ENCODE measurements at regions not wholly inside any gene's neighbourhood (a gene's known extent, or its start where the extent isn't known, plus 50 kb on each side); places are given as distances from the start of the nearest gene placed in this dataset.

- no peaks in the 10 kb centered on the region for H3K36me3 ChIP-seq (ENCODE audit: control insufficient read depth, insufficient read depth, low read length)
- H3K27me3 ChIP-seq (ENCODE audit: control insufficient read depth, insufficient read depth, low read length, poor library complexity, severe bottlenecking) = no peaks in the 10 kb centered on the region
- 100% methylated on average over 1 of the region's 1 CpG; no CpG with 5 or more reads in 1 of the 2 experiments for WGBS, 2 experiments
- H3K4me3 ChIP-seq (ENCODE audit: insufficient read depth, low read depth, low read length) = no peak overlapping the region
- H3K4me1 ChIP-seq (ENCODE audit: control insufficient read depth, insufficient read depth, low read length) = no peaks in the 10 kb centered on the region
- H3K27ac ChIP-seq (ENCODE audit: insufficient read depth, low read depth, low read length, poor library complexity, severe bottlenecking) = no peak overlapping the region
- no peaks in the 10 kb centered on the region for H3K9me3 ChIP-seq (ENCODE audit: control insufficient read depth, low read length)
These were observed 298.8 kb downstream of the SLCO4C1 start for GRCh38 chr5:101997235-101997634.

- no peaks in the 10 kb centered on the region for H3K36me3 ChIP-seq (ENCODE audit: control insufficient read depth, insufficient read depth, low read length)
- 95 to 96% methylated on average over 2 of the region's 2 CpGs for WGBS, 2 experiments
- no peak overlapping the region for H3K27ac ChIP-seq (ENCODE audit: insufficient read depth, low read depth, low read length, poor library complexity, severe bottlenecking)
- H3K4me3 ChIP-seq (ENCODE audit: insufficient read depth, low read depth, low read length) = no peak overlapping the region
- no peaks in the 10 kb centered on the region for H3K27me3 ChIP-seq (ENCODE audit: control insufficient read depth, insufficient read depth, low read length, poor library complexity, severe bottlenecking)
- H3K4me1 ChIP-seq (ENCODE audit: control insufficient read depth, insufficient read depth, low read length) = no peaks in the 10 kb centered on the region
- H3K9me3 ChIP-seq (ENCODE audit: control insufficient read depth, low read length) = no peaks in the 10 kb centered on the region
These were observed 300.5 kb downstream of the SLCO4C1 start for GRCh38 chr5:101995585-101995984.

GRCh38 chr5:101991486-101991885 lies 304.6 kb downstream of the SLCO4C1 start:
- WGBS, 2 experiments = 82 to 92% methylated on average over 1 of the region's 1 CpG
- Histone ChIP-seq H3K9me3 (ENCODE audit: control insufficient read depth, low read length) (no peaks in the 10 kb centered on the region), H3K27me3 (ENCODE audit: control insufficient read depth, insufficient read depth, low read length, poor library complexity, severe bottlenecking) (no peaks in the 10 kb centered on the region), H3K4me1 (ENCODE audit: control insufficient read depth, insufficient read depth, low read length) (no peaks in the 10 kb centered on the region), H3K27ac (ENCODE audit: insufficient read depth, low read depth, low read length, poor library complexity, severe bottlenecking) (no peak overlapping the region), H3K36me3 (ENCODE audit: control insufficient read depth, insufficient read depth, low read length) (no peaks in the 10 kb centered on the region), H3K4me3 (ENCODE audit: insufficient read depth, low read depth, low read length) (no peak overlapping the region)

GRCh38 chr5:101989659-101990058 lies 306.4 kb downstream of the SLCO4C1 start:
- H3K36me3 ChIP-seq (ENCODE audit: control insufficient read depth, insufficient read depth, low read length) = no peaks in the 10 kb centered on the region
- 100% methylated on average over 1 of the region's 1 CpG; no CpG with 5 or more reads in 1 of the 2 experiments for WGBS, 2 experiments
- H3K27ac ChIP-seq (ENCODE audit: insufficient read depth, low read depth, low read length, poor library complexity, severe bottlenecking) = no peak overlapping the region

GRCh38 chr5:101977729-101978345 lies 318.2 kb downstream of the SLCO4C1 start:
- H3K27ac ChIP-seq (ENCODE audit: insufficient read depth, low read depth, low read length, poor library complexity, severe bottlenecking) = no peak overlapping the region
- WGBS, 2 experiments = 0% methylated on average over 1 of the region's 1 CpG
- no peaks in the 10 kb centered on the region for H3K36me3 ChIP-seq (ENCODE audit: control insufficient read depth, insufficient read depth, low read length)
- no peaks in the 10 kb centered on the region for H3K4me1 ChIP-seq (ENCODE audit: control insufficient read depth, insufficient read depth, low read length)
- no peaks in the 10 kb centered on the region for H3K27me3 ChIP-seq (ENCODE audit: control insufficient read depth, insufficient read depth, low read length, poor library complexity, severe bottlenecking)
- H3K4me3 ChIP-seq (ENCODE audit: insufficient read depth, low read depth, low read length) = no peak overlapping the region
- H3K9me3 ChIP-seq (ENCODE audit: control insufficient read depth, low read length) = no peaks in the 10 kb centered on the region

More at GRCh38 chr5:101989659-101990058, 306.4 kb downstream of the SLCO4C1 start:
- H3K27me3 ChIP-seq (ENCODE audit: control insufficient read depth, insufficient read depth, low read length, poor library complexity, severe bottlenecking) = no peaks in the 10 kb centered on the region
- no peaks in the 10 kb centered on the region for H3K9me3 ChIP-seq (ENCODE audit: control insufficient read depth, low read length)
- H3K4me3 ChIP-seq (ENCODE audit: insufficient read depth, low read depth, low read length) = no peak overlapping the region
- H3K4me1 ChIP-seq (ENCODE audit: control insufficient read depth, insufficient read depth, low read length) = no peaks in the 10 kb centered on the region

- Histone ChIP-seq H3K27me3 (ENCODE audit: control insufficient read depth, insufficient read depth, low read length, poor library complexity, severe bottlenecking) (no peaks in the 10 kb centered on the region), H3K36me3 (ENCODE audit: control insufficient read depth, insufficient read depth, low read length) (no peaks in the 10 kb centered on the region), H3K4me1 (ENCODE audit: control insufficient read depth, insufficient read depth, low read length) (no peaks in the 10 kb centered on the region), H3K9me3 (ENCODE audit: control insufficient read depth, low read length) (no peaks in the 10 kb centered on the region), H3K4me3 (ENCODE audit: insufficient read depth, low read depth, low read length) (no peak overlapping the region), H3K27ac (ENCODE audit: insufficient read depth, low read depth, low read length, poor library complexity, severe bottlenecking) (no peak overlapping the region)
These were observed 319.2 kb downstream of the SLCO4C1 start for GRCh38 chr5:101976933-101977332.

GRCh38 chr5:101969742-101970141 lies 326.3 kb downstream of the SLCO4C1 start:
- H3K36me3 ChIP-seq (ENCODE audit: control insufficient read depth, insufficient read depth, low read length) = no peaks in the 10 kb centered on the region
- H3K4me3 ChIP-seq (ENCODE audit: insufficient read depth, low read depth, low read length) = no peak overlapping the region
- no CpG with 5 or more reads among the region's 1 CpG for WGBS, 2 experiments
- no peaks in the 10 kb centered on the region for H3K27me3 ChIP-seq (ENCODE audit: control insufficient read depth, insufficient read depth, low read length, poor library complexity, severe bottlenecking)
- H3K27ac ChIP-seq (ENCODE audit: insufficient read depth, low read depth, low read length, poor library complexity, severe bottlenecking) = no peak overlapping the region
- no peaks in the 10 kb centered on the region for H3K9me3 ChIP-seq (ENCODE audit: control insufficient read depth, low read length)
- H3K4me1 ChIP-seq (ENCODE audit: control insufficient read depth, insufficient read depth, low read length) = no peaks in the 10 kb centered on the region

GRCh38 chr5:101966476-101966875 lies 329.6 kb downstream of the SLCO4C1 start:
- Histone ChIP-seq H3K9me3 (ENCODE audit: control insufficient read depth, low read length) (no peaks in the 10 kb centered on the region), H3K4me1 (ENCODE audit: control insufficient read depth, insufficient read depth, low read length) (no peaks in the 10 kb centered on the region), H3K36me3 (ENCODE audit: control insufficient read depth, insufficient read depth, low read length) (no peaks in the 10 kb centered on the region), H3K27me3 (ENCODE audit: control insufficient read depth, insufficient read depth, low read length, poor library complexity, severe bottlenecking) (no peaks in the 10 kb centered on the region), H3K4me3 (ENCODE audit: insufficient read depth, low read depth, low read length) (no peak overlapping the region), H3K27ac (ENCODE audit: insufficient read depth, low read depth, low read length, poor library complexity, severe bottlenecking) (peak overlapping the region; percentile 2)
- WGBS, 2 experiments = 60 to 67% methylated on average over 2 of the region's 2 CpGs

GRCh38 chr5:101955891-101956290 lies 340.2 kb downstream of the SLCO4C1 start:
- WGBS, 2 experiments = 96 to 97% methylated on average over 1 of the region's 1 CpG
- H3K27ac ChIP-seq (ENCODE audit: insufficient read depth, low read depth, low read length, poor library complexity, severe bottlenecking) = no peak overlapping the region
- H3K9me3 ChIP-seq (ENCODE audit: control insufficient read depth, low read length) = no peaks in the 10 kb centered on the region
- H3K36me3 ChIP-seq (ENCODE audit: control insufficient read depth, insufficient read depth, low read length) = no peaks in the 10 kb centered on the region
- no peak overlapping the region for H3K4me3 ChIP-seq (ENCODE audit: insufficient read depth, low read depth, low read length)
- no peaks in the 10 kb centered on the region for H3K4me1 ChIP-seq (ENCODE audit: control insufficient read depth, insufficient read depth, low read length)
- H3K27me3 ChIP-seq (ENCODE audit: control insufficient read depth, insufficient read depth, low read length, poor library complexity, severe bottlenecking) = no peaks in the 10 kb centered on the region

GRCh38 chr5:101950019-101950418 lies 346.1 kb downstream of the SLCO4C1 start:
- Histone ChIP-seq H3K27me3 (ENCODE audit: control insufficient read depth, insufficient read depth, low read length, poor library complexity, severe bottlenecking) (no peaks in the 10 kb centered on the region), H3K36me3 (ENCODE audit: control insufficient read depth, insufficient read depth, low read length) (no peaks in the 10 kb centered on the region)

GRCh38 chr5:101948615-101949014 lies 347.5 kb downstream of the SLCO4C1 start:
- no peaks in the 10 kb centered on the region for H3K27me3 ChIP-seq (ENCODE audit: control insufficient read depth, insufficient read depth, low read length, poor library complexity, severe bottlenecking)
- H3K36me3 ChIP-seq (ENCODE audit: control insufficient read depth, insufficient read depth, low read length) = no peaks in the 10 kb centered on the region
- 100% methylated on average over 1 of the region's 1 CpG; no CpG with 5 or more reads in 1 of the 2 experiments for WGBS, 2 experiments
- H3K4me1 ChIP-seq (ENCODE audit: control insufficient read depth, insufficient read depth, low read length) = no peaks in the 10 kb centered on the region
- H3K4me3 ChIP-seq (ENCODE audit: insufficient read depth, low read depth, low read length) = no peak overlapping the region
- H3K9me3 ChIP-seq (ENCODE audit: control insufficient read depth, low read length) = no peaks in the 10 kb centered on the region
- no peak overlapping the region for H3K27ac ChIP-seq (ENCODE audit: insufficient read depth, low read depth, low read length, poor library complexity, severe bottlenecking)

More at GRCh38 chr5:101950019-101950418, 346.1 kb downstream of the SLCO4C1 start:
- no peak overlapping the region for H3K27ac ChIP-seq (ENCODE audit: insufficient read depth, low read depth, low read length, poor library complexity, severe bottlenecking)
- H3K9me3 ChIP-seq (ENCODE audit: control insufficient read depth, low read length) = no peaks in the 10 kb centered on the region
- H3K4me3 ChIP-seq (ENCODE audit: insufficient read depth, low read depth, low read length) = no peak overlapping the region
- H3K4me1 ChIP-seq (ENCODE audit: control insufficient read depth, insufficient read depth, low read length) = no peaks in the 10 kb centered on the region

All from ectodermal cell (in vitro differentiated cells).